ENCODE measurements at regions not wholly inside any gene's neighbourhood (a gene's known extent, or its start where the extent isn't known, plus 50 kb on each side); places are given as distances from the start of the nearest gene placed in this dataset.

- DNase-seq (ENCODE audit: extremely low read depth, low read depth): no peak
Observed at GRCh38 chr15:96716478-96716877, 386.0 kb downstream of the NR2F2 start.

- DNase-seq (ENCODE audit: extremely low read depth, low read depth): no peak
Observed at GRCh38 chr15:96720251-96720650, 389.8 kb downstream of the NR2F2 start.

- DNase-seq (ENCODE audit: extremely low read depth, low read depth): no peak
Observed at GRCh38 chr15:96720656-96721055, 390.2 kb downstream of the NR2F2 start.

- no peak for DNase-seq (ENCODE audit: extremely low read depth, low read depth)
Observed at GRCh38 chr15:96728591-96728990, 398.1 kb downstream of the NR2F2 start.

GRCh38 chr15:96732704-96733103 lies 402.2 kb downstream of the NR2F2 start:
- no peak for DNase-seq (ENCODE audit: extremely low read depth, low read depth)

- no peak for DNase-seq (ENCODE audit: extremely low read depth, low read depth)
Observed at GRCh38 chr15:96733721-96734120, 403.2 kb downstream of the NR2F2 start.

- DNase-seq (ENCODE audit: extremely low read depth, low read depth): no peak
Observed at GRCh38 chr15:96735632-96736240, 405.2 kb downstream of the NR2F2 start.

GRCh38 chr15:96736384-96736783 lies 405.9 kb downstream of the NR2F2 start:
- DNase-seq (ENCODE audit: extremely low read depth, low read depth): no peak

GRCh38 chr15:96737408-96737807 lies 406.9 kb downstream of the NR2F2 start:
- no peak for DNase-seq (ENCODE audit: extremely low read depth, low read depth)

- DNase-seq (ENCODE audit: extremely low read depth, low read depth): no peak
Observed at GRCh38 chr15:96746665-96747064, 416.2 kb downstream of the NR2F2 start.

- DNase-seq (ENCODE audit: extremely low read depth, low read depth): no peak
Observed at GRCh38 chr15:96747291-96747690, 416.8 kb downstream of the NR2F2 start.

GRCh38 chr15:96750361-96750760 lies 419.9 kb downstream of the NR2F2 start:
- DNase-seq (ENCODE audit: extremely low read depth, low read depth): no peak

- DNase-seq (ENCODE audit: extremely low read depth, low read depth): no peak
Observed at GRCh38 chr15:96756146-96756545, 425.6 kb downstream of the NR2F2 start.

- DNase-seq (ENCODE audit: extremely low read depth, low read depth): no peak
Observed at GRCh38 chr15:96756656-96757055, 426.2 kb downstream of the NR2F2 start.

- no peak for DNase-seq (ENCODE audit: extremely low read depth, low read depth)
Observed at GRCh38 chr15:96762566-96762965, 432.1 kb downstream of the NR2F2 start.

GRCh38 chr15:96764501-96764900 lies 434.0 kb downstream of the NR2F2 start:
- DNase-seq (ENCODE audit: extremely low read depth, low read depth): no peak

GRCh38 chr15:96764946-96765345 lies 434.4 kb downstream of the NR2F2 start:
- no peak for DNase-seq (ENCODE audit: extremely low read depth, low read depth)

- no peak for DNase-seq (ENCODE audit: extremely low read depth, low read depth)
Observed at GRCh38 chr15:96766366-96766765, 435.9 kb downstream of the NR2F2 start.

GRCh38 chr15:96767703-96768434 lies 437.4 kb downstream of the NR2F2 start:
- DNase-seq (ENCODE audit: extremely low read depth, low read depth): no peak

GRCh38 chr15:96768435-96768789 lies 437.9 kb downstream of the NR2F2 start:
- DNase-seq (ENCODE audit: extremely low read depth, low read depth): no peak

- DNase-seq (ENCODE audit: extremely low read depth, low read depth): no peak
Observed at GRCh38 chr15:96771035-96771434, 440.5 kb downstream of the NR2F2 start.

GRCh38 chr15:96774216-96774615 lies 443.7 kb downstream of the NR2F2 start:
- no peak for DNase-seq (ENCODE audit: extremely low read depth, low read depth)

GRCh38 chr15:96783746-96784145 lies 453.2 kb downstream of the NR2F2 start:
- DNase-seq (ENCODE audit: extremely low read depth, low read depth): no peak
